ENCODE measurements at regions not wholly inside any gene's neighbourhood (a gene's known extent, or its start where the extent isn't known, plus 50 kb on each side); places are given as distances from the start of the nearest gene placed in this dataset.

DNA sequence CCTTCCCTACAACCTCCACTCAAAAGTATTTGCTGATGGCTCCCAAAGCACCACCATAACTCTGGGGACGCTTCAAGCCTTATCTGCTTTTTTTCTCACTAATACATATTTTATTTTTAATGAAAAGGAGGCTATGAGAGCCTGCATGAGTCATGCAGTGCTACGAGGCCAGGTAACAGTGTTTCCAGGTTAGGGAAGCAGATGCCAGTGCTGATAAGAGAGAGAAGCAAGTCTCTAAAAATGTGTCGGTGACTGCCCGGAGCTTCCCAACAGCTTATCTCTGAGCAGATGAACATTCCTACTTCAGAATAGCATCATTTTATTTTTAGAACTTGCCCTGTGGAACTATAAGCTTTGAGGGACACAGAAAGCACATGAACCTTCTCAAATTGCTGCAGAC is 931.5 kb downstream of the CCSER2 start:
- H3K9me3 ChIP-seq = no peaks in the 10 kb centered on the region
- intact Hi-C loops (cut with DNase I, micrococcal nuclease) = no loop called here
- H3K4me1 ChIP-seq (ENCODE audit: low read depth) = no peaks in the 10 kb centered on the region
- ATAC-seq (no peak), DNase-seq (no peak)
- TF ChIP-seq, protein P1, sequence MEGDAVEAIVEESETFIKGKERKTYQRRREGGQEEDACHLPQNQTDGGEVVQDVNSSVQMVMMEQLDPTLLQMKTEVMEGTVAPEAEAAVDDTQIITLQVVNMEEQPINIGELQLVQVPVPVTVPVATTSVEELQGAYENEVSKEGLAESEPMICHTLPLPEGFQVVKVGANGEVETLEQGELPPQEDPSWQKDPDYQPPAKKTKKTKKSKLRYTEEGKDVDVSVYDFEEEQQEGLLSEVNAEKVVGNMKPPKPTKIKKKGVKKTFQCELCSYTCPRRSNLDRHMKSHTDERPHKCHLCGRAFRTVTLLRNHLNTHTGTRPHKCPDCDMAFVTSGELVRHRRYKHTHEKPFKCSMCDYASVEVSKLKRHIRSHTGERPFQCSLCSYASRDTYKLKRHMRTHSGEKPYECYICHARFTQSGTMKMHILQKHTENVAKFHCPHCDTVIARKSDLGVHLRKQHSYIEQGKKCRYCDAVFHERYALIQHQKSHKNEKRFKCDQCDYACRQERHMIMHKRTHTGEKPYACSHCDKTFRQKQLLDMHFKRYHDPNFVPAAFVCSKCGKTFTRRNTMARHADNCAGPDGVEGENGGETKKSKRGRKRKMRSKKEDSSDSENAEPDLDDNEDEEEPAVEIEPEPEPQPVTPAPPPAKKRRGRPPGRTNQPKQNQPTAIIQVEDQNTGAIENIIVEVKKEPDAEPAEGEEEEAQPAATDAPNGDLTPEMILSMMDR (IDR thresholded peaks at IDR 0.05) = no peak
- H3K4me3 ChIP-seq = no peak overlapping the region
- no peaks in the 10 kb centered on the region for H3K36me3 ChIP-seq (ENCODE audit: low read depth)

GRCh38 chr10:85262992-85263391 is 934.6 kb downstream of the CCSER2 start:
- H3K36me3 ChIP-seq (ENCODE audit: low read depth) = no peaks in the 10 kb centered on the region
- ATAC-seq (no peak), DNase-seq (no peak)
- no peak overlapping the region for H3K4me3 ChIP-seq
- intact Hi-C loops (cut with DNase I, micrococcal nuclease) = no loop called here
- H3K4me1 ChIP-seq (ENCODE audit: low read depth) = no peaks in the 10 kb centered on the region
- H3K9me3 ChIP-seq = no peaks in the 10 kb centered on the region
- TF ChIP-seq, protein P1 (IDR thresholded peaks at IDR 0.05) = no peak

- TF ChIP-seq, protein P1 (IDR thresholded peaks at IDR 0.05) = no peak
- intact Hi-C loops (cut with DNase I, micrococcal nuclease) = no loop called here
- Histone ChIP-seq H3K36me3 (ENCODE audit: low read depth) (no peaks in the 10 kb centered on the region), H3K4me3 (no peak overlapping the region), H3K4me1 (ENCODE audit: low read depth) (no peaks in the 10 kb centered on the region), H3K9me3 (peaks cover under 1% of the 10 kb centered on the region)
- DNase-seq (no peak), ATAC-seq (no peak)
These were observed 936.7 kb downstream of the CCSER2 start for GRCh38 chr10:85265121-85265520.

DNA sequence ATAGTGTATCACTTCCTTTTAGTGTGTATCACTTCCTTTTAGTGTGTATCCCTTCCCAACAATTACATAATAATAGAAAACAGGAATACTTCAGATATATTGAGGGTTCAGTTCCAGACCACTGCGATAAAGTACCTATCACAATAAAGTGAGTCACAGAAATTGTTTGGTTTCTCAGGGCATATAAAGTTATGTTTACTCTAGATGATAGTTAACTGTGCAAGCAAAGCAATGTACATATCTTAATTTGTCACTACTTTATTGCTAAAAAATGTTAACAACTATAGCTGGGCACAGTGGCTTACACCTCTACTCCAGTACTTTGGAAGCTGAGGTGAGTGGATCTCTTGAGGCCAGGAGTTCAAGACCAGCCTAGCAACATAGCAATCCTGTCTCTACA is 938.4 kb downstream of the CCSER2 start:
- intact Hi-C loops (cut with DNase I, micrococcal nuclease) = no loop called here
- peak; percentile 49 for ATAC-seq
- H3K4me1 ChIP-seq (ENCODE audit: low read depth) = no peaks in the 10 kb centered on the region
- no peaks in the 10 kb centered on the region for H3K36me3 ChIP-seq (ENCODE audit: low read depth)
- H3K9me3 ChIP-seq = peaks cover 12% of the 10 kb centered on the region
- no peak for DNase-seq
- no peak overlapping the region for H3K4me3 ChIP-seq
- TF ChIP-seq, protein P1 (IDR thresholded peaks at IDR 0.05) = no peak

DNA sequence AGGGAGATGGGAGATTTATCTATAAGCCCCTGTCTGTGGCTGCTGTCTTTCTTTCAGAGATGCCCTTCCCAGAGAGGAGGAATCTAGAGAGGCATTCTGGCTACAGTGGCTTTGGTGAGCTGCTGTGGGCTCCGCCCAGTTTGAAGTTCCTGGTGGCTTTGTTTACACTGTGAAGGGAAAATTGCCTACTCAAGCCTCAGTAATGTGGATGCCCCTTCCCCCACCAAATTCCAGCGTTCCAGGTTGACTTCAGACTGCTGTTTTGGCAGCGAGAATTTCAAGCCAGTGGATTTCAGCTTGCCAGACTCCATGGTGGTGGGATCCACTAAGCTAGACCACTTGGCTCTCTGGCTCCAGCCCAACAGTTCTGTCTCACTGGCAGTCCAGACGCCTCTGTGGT is 951.6 kb downstream of the CCSER2 start:
- Histone ChIP-seq H3K4me3 (no peak overlapping the region), H3K4me1 (ENCODE audit: low read depth) (no peaks in the 10 kb centered on the region), H3K36me3 (ENCODE audit: low read depth) (no peaks in the 10 kb centered on the region), H3K9me3 (no peaks in the 10 kb centered on the region)
- ATAC-seq (no peak), DNase-seq (peak in 1 of 3 donors; percentile 13)
- intact Hi-C loops (cut with DNase I, micrococcal nuclease) = no loop called here
- TF ChIP-seq, protein P1 (IDR thresholded peaks at IDR 0.05) = no peak

Measured in mucosa of descending colon (tissue), 3 donors.